Naive B cell (primary cell): ENCODE measurements at regions not wholly inside any gene's neighbourhood (a gene's known extent, or its start where the extent isn't known, plus 50 kb on each side); places are given as distances from the start of the nearest gene placed in this dataset.

ENCODE experiments used
- ATAC-seq, 2 donors: fragments of 150-1000 bp; cut with Tn5 transposase; 2 replicates each; pipeline ENCODE4 v1.10.0; 2021; ENCODE audit warnings: low read depth in 2 of 2, mild to moderate bottlenecking in 2 of 2, moderate library complexity in 2 of 2
- DNase-seq: peaks from one replicate; pipeline ENCODE4 v3.0.0; 2022
- H3K27ac Mint-ChIP-seq, 6 donors: one replicate each; pipeline ENCODE4 v1.8.0; 2020 to 2022; ENCODE audit warnings: mild to moderate bottlenecking in 6 of 6, mixed read lengths in 6 of 6, moderate library complexity in 5 of 6, inconsistent platforms in 2 of 6
- H3K27me3 Mint-ChIP-seq, 3 donors: one replicate each; pipeline ENCODE4 v1.8.0; 2021 to 2022; ENCODE audit warnings: mixed read lengths in 3 of 3, mild to moderate bottlenecking in 1 of 3
- H3K36me3 Mint-ChIP-seq, 2 donors: one replicate each; pipeline ENCODE4 v1.8.0; 2020 to 2022; ENCODE audit warnings: mixed read lengths in 2 of 2, inconsistent platforms in 1 of 2, mild to moderate bottlenecking in 1 of 2
- H3K4me1 Mint-ChIP-seq, 3 donors: one replicate each; pipeline ENCODE4 v1.8.0; 2020 to 2022; ENCODE audit warnings: mixed read lengths in 3 of 3, inconsistent platforms in 1 of 3, mild to moderate bottlenecking in 1 of 3, moderate library complexity in 1 of 3
- H3K4me3 Mint-ChIP-seq, 8 donors: one replicate each; pipeline ENCODE4 v1.8.0; 2020 to 2022; ENCODE audit warnings: mild to moderate bottlenecking in 8 of 8, mixed read lengths in 8 of 8, moderate library complexity in 8 of 8, inconsistent platforms in 2 of 8
- H3K9me3 Mint-ChIP-seq, 7 donors: one replicate each; pipeline ENCODE4 v1.8.0; 2020 to 2022; ENCODE audit warnings: mixed read lengths in 7 of 7, mild to moderate bottlenecking in 5 of 7, inconsistent platforms in 2 of 7, moderate library complexity in 1 of 7

DNA sequence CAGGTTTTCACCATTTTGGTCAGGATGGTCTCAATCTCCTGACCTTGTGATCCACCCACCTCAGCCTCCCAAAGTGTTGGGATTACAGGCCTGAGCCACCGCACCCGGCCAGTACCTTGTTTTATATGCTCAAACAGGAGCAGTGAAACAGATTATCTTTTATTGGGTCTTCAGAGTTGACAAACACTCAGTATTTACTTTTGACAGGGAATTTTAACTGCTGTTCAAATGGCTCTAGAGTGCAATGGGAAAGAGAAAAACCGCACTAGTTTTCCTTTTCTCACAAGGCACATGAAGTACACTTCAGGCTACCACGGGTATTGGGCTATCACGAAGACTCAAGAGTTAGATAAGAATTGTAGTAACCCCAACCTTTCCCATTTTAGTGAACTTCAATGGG, 471.9 kb upstream of the DAB2 start:
- ATAC-seq (no peak), DNase-seq (no peak)
- Mint-ChIP-seq H3K27ac (no peak overlapping the region), H3K36me3 (no peaks in the 10 kb centered on the region), H3K4me1 (no peaks in the 10 kb centered on the region), H3K27me3 (peaks cover 0 to 22% (median 6%) of the 10 kb centered on the region in 3 donors), H3K4me3 (no peak overlapping the region), H3K9me3 (no peaks in the 10 kb centered on the region)

DNA sequence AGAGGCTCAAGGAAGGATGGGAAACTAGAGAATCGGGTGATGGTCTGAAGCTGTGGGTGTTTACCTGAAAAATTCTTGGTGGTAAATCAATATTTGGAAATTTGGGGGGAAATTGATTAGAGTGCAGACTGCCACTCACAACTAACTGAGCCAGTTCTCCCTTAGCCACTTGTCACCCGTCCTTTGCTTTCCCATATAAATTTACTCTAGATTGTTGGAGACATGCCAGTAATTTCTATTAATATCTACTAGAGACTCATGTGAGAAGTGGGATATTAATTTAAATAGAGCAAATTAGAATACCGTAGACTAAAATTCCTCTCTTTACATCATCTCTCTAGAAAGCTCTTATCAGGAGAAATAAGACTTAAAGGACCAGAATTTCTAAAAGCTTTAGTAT, 471.3 kb upstream of the DAB2 start:
- peak overlapping the region in 1 of 6 donors; percentile 79 for H3K27ac Mint-ChIP-seq
- H3K27me3 Mint-ChIP-seq, result peaks cover 2 to 22% (median 6%) of the 10 kb centered on the region in 3 donors
- ATAC-seq, result no peak
- no peak overlapping the region for H3K4me3 Mint-ChIP-seq
- no peaks in the 10 kb centered on the region for H3K36me3 Mint-ChIP-seq
- H3K4me1 Mint-ChIP-seq, result no peaks in the 10 kb centered on the region
- DNase-seq, result no peak
- no peaks in the 10 kb centered on the region for H3K9me3 Mint-ChIP-seq

DNA sequence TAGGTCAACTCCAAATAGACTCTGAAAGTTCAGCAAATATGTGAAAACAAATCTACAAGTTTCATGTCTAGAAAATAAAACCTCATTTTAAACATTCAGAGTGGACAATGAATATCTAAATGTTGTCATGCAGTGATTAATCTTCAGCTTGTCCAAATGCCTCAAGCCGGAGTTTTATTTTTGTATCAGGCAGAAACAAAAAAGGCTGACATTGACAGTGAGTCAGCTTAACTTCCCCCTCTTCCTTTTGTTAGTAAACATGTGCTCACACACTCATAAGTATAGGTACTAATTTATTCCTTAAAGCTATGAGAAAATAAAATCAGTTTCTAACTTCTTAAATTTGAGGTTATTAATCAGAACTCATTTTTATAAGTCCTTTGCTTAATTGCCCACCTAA, 467.9 kb upstream of the DAB2 start:
- no peak for DNase-seq
- Mint-ChIP-seq H3K27ac (no peak overlapping the region), H3K27me3 (peaks cover 0 to 16% (median 7%) of the 10 kb centered on the region in 3 donors), H3K36me3 (no peaks in the 10 kb centered on the region), H3K4me3 (no peak overlapping the region), H3K4me1 (no peaks in the 10 kb centered on the region), H3K9me3 (peaks cover 0 to 3% (median 0%) of the 10 kb centered on the region in 7 donors)
- ATAC-seq, result no peak

DNA sequence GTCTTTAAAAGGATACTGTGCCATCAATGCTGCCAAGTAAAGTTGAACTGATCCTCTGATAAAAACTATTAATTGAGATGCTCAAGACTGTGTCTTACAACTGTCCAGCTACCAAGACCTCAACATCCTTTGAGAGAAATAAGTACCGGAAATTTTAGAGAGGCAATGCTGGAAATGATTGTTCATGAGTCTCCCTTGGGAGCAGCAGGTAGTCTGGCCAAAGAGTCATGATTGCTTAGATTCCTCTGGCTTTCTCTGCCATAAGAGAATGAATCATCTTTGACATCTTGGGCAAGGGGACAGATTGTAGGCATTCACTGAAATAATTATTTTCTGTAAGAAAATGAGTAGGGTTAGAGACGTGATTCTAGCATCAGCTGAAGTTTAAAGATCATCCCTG, 466.6 kb upstream of the DAB2 start:
- Mint-ChIP-seq H3K27ac (no peak overlapping the region), H3K4me3 (no peak overlapping the region), H3K27me3 (peaks cover 0 to 16% (median 7%) of the 10 kb centered on the region in 3 donors), H3K36me3 (no peaks in the 10 kb centered on the region), H3K9me3 (peaks cover 0 to 13% (median 0%) of the 10 kb centered on the region in 7 donors), H3K4me1 (no peaks in the 10 kb centered on the region)
- DNase-seq, result no peak
- ATAC-seq, result no peak

DNA sequence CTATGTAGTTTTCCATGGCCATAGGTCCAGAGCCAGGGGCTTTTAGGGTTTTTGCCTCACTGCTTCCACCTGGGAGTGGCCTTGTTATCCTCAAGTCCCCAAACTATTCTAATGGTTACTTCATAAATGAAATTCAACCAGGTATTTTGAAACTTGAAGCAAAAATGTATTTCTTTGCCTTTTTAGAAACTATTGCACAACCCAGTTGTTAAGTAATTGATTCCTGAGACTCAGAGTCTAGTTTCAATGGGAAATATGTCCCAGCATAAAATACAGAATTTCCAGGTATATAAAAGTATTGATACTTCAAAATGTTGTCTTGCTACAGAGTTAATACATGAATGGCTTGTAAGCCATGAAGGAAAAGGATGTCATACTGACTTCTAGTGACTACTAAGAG, 456.2 kb upstream of the DAB2 start:
- Mint-ChIP-seq H3K9me3 (peaks cover 0 to 9% (median 0%) of the 10 kb centered on the region in 7 donors), H3K4me1 (no peaks in the 10 kb centered on the region), H3K27me3 (peaks cover 0 to 10% (median 6%) of the 10 kb centered on the region in 3 donors), H3K36me3 (no peaks in the 10 kb centered on the region), H3K27ac (no peak overlapping the region), H3K4me3 (no peak overlapping the region)
- ATAC-seq (no peak), DNase-seq (no peak)

DNA sequence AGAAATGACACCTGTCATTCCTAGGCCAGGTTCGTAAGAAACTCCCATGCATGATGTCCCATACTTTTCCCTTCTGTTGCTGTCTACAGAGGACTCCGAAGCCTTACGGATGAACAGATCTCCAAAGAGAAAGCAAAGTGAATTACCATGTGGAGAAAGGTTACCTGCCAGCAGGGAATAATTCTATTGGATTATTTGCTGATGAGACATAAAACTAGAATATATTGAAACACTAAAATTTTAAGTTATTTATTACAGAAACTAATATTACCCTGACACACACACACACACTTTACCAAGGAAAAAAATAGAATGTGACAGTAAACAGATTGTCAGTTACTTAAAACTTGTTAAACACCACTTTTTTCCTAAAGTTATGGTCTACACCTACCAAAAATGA, 452.7 kb upstream of the DAB2 start:
- Mint-ChIP-seq H3K27me3 (peaks cover 0 to 6% (median 0%) of the 10 kb centered on the region in 3 donors), H3K27ac (no peak overlapping the region), H3K4me3 (no peak overlapping the region), H3K4me1 (no peaks in the 10 kb centered on the region), H3K9me3 (peaks cover 0 to 9% (median 0%) of the 10 kb centered on the region in 7 donors), H3K36me3 (no peaks in the 10 kb centered on the region)
- ATAC-seq (no peak), DNase-seq (no peak)

DNA sequence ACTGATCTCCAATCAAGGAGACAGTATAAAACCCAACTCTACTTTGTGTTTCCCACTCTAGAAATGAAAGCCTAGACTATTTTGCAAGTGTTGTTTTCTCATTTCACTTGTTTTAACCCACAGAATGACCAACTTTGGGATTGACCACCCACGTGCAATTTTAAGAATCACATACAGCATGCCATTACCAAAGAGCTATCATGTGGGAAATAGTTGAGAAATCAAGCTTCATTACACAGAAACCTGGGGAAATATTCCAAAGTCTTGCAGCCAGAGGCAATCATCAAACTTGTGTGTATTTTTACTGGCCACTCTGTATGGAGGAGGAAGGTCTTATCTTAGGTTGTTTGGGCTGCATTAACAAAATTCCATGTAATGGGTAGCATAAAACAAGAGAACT, 451.4 kb upstream of the DAB2 start:
- H3K4me1 Mint-ChIP-seq, result no peaks in the 10 kb centered on the region
- no peaks in the 10 kb centered on the region for H3K36me3 Mint-ChIP-seq
- H3K27me3 Mint-ChIP-seq, result no peaks in the 10 kb centered on the region
- ATAC-seq (no peak), DNase-seq (no peak)
- H3K9me3 Mint-ChIP-seq, result peaks cover 0 to 12% (median 2%) of the 10 kb centered on the region in 7 donors
- H3K4me3 Mint-ChIP-seq, result no peak overlapping the region
- no peak overlapping the region for H3K27ac Mint-ChIP-seq

DNA sequence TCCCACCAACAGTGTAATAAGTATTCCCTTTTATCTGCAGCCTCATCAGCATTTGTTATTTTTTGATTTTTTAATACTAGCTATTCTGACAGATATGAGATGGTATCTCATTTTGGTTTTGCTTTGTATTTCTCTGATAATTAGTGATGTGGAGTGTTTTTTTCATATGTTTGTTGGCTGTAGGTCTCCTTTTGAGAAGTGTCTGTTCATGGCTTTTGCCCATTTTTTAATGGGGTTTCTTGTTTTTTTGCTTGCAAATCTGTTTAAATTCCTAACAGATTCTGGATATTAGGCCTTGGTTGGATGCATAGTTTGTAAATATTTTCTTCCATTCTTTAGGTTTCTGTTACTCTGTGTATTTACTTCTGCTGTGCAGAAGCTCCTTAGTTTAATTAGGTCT, 445.4 kb upstream of the DAB2 start:
- H3K27me3 Mint-ChIP-seq, result peaks cover 0 to 4% (median 0%) of the 10 kb centered on the region in 3 donors
- no peaks in the 10 kb centered on the region for H3K36me3 Mint-ChIP-seq
- no peak overlapping the region for H3K27ac Mint-ChIP-seq
- ATAC-seq, result no peak
- DNase-seq, result no peak
- H3K4me1 Mint-ChIP-seq, result no peaks in the 10 kb centered on the region
- H3K4me3 Mint-ChIP-seq, result no peak overlapping the region
- H3K9me3 Mint-ChIP-seq, result peaks cover 5 to 33% (median 15%) of the 10 kb centered on the region in 7 donors

DNA sequence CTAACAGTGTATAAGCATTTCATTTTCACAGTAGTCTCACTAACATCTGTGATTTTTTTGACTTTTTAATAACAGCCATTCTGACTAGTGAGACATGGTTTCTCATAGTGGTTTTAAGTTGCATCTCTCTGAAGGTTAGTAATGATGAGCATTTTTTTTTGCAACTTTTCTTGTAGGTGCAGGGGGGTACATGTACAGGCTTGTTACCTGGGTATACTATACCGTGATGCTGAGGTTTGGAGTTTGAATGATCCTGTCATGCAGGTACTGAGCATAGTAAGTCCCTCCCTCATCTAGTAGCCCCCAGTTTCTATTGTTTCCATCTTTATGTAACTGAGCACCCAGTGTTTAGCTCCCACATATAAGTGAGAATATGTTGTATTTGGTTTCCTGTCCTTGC, 444.6 kb upstream of the DAB2 start:
- Mint-ChIP-seq H3K4me1 (no peaks in the 10 kb centered on the region), H3K36me3 (no peaks in the 10 kb centered on the region), H3K4me3 (no peak overlapping the region), H3K27ac (no peak overlapping the region), H3K27me3 (peaks cover 0 to 4% (median 0%) of the 10 kb centered on the region in 3 donors), H3K9me3 (peaks cover 5 to 33% (median 16%) of the 10 kb centered on the region in 7 donors)
- ATAC-seq (no peak), DNase-seq (no peak)

DNA sequence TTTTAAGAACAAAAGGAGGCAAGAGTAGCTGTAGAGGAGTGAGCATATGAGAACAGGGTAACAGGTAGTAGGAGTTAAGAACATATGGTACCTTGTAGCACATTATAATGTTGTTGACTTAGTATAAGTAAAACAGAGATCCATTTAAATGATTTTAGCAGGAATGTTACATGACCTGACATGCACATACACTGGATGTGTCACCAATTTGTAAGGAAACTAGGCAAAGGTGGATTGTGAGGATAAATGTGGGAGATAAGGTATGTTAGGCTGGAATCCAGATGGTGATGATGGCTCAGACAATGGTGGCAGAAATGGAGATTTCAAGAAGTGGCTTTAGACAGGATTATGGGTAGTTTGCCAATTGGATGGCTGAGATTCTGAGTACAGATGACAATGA, 443.1 kb upstream of the DAB2 start:
- H3K36me3 Mint-ChIP-seq, result no peaks in the 10 kb centered on the region
- H3K4me1 Mint-ChIP-seq, result no peaks in the 10 kb centered on the region
- H3K4me3 Mint-ChIP-seq, result no peak overlapping the region
- ATAC-seq (no peak), DNase-seq (no peak)
- peaks cover 5 to 33% (median 16%) of the 10 kb centered on the region in 7 donors for H3K9me3 Mint-ChIP-seq
- H3K27me3 Mint-ChIP-seq, result peaks cover 0 to 4% (median 0%) of the 10 kb centered on the region in 3 donors
- no peak overlapping the region for H3K27ac Mint-ChIP-seq

DNA sequence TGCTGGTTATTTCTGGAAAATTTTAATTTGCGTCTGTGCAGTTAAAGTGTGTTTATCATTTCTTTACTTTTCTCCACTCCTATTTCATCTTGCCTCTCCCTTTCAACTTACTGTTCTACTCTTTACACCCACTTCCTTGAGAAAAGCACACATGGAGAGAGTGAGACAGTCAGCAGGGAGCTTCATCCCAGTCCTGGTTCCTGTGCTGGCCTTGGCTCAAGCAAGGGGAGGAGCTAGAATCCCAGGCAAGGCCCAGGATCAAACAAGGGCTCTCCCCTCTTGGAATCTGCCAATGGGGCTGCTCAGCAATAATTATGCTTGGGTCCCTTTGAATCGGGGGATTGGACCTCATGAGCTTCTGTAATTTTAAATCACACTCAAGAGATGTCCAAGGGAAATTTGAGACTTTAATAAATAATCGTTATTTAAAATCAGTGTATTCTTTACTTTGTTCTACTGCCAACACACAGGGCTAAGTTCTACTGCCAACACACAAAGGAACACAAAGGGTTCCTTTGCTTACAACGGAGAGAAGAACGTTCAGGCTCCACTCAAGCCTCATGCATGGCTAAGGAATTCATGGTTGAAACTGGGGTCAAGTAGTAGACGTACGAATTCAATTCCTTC, 439.3 kb upstream of the DAB2 start:
- peaks cover 0 to 11% (median 7%) of the 10 kb centered on the region in 3 donors for H3K27me3 Mint-ChIP-seq
- no peak for ATAC-seq
- H3K36me3 Mint-ChIP-seq, result no peaks in the 10 kb centered on the region
- H3K27ac Mint-ChIP-seq, result no peak overlapping the region
- peaks cover 0 to 7% (median 3%) of the 10 kb centered on the region in 7 donors for H3K9me3 Mint-ChIP-seq
- no peaks in the 10 kb centered on the region for H3K4me1 Mint-ChIP-seq
- H3K4me3 Mint-ChIP-seq, result no peak overlapping the region
- no peak for DNase-seq

DNA sequence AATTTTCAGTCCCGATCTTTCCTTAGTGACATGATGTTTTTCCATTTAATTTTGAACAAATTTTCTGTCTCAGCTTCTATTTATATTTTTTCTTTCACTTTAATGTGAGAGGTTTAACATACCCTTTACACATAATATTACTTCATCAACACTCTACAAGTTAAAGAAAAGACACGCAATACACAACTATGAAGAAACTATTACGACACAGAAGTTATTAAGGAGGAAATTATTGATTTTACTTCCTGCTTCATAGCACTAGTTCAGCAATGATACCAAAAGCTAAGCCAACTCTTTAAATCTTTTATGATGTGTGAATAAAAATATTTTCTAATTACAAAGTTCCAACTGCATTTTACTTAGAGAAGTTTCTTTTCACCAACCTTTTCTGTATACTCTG, 432.3 kb upstream of the DAB2 start:
- peaks cover 0 to 12% (median 7%) of the 10 kb centered on the region in 3 donors for H3K27me3 Mint-ChIP-seq
- no peak overlapping the region for H3K27ac Mint-ChIP-seq
- DNase-seq, result no peak
- no peak overlapping the region for H3K4me3 Mint-ChIP-seq
- no peaks in the 10 kb centered on the region for H3K4me1 Mint-ChIP-seq
- peaks cover 0 to 1% (median 0%) of the 10 kb centered on the region in 7 donors for H3K9me3 Mint-ChIP-seq
- no peaks in the 10 kb centered on the region for H3K36me3 Mint-ChIP-seq
- ATAC-seq, result no peak

DNA sequence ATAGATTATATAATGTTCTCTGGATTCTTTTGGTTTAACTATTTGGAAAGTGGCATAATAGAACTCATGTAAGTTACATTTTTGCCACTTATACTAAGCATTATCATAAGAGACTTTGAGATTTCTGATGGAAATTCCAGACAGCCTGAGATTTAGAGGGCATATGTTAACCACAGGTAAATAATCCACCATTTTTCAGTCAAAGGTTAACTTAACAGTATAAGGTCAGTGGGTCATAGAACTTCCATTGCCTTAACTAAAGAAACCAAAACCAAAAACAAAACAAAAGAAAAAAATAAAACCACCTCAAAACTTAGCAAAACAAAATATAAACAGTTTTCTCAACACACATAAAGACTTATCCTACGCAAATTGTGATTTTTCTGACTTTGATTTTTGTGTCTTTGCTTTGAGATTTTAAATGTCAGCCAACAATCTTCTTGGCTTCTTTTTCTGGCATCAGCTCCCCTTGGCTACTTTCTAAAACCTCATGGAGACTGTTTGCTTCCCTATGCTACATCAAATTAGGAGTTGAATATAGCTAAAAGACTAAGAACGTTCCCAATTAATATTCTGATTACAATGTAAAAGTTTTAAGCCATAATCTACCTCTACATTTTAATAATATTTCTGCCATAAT, 430.1 kb upstream of the DAB2 start:
- no peaks in the 10 kb centered on the region for H3K4me1 Mint-ChIP-seq
- H3K36me3 Mint-ChIP-seq, result no peaks in the 10 kb centered on the region
- no peak overlapping the region for H3K27ac Mint-ChIP-seq
- ATAC-seq, result no peak
- peaks cover under 1 to 12% (median 6%) of the 10 kb centered on the region in 3 donors for H3K27me3 Mint-ChIP-seq
- H3K4me3 Mint-ChIP-seq, result no peak overlapping the region
- H3K9me3 Mint-ChIP-seq, result no peaks in the 10 kb centered on the region
- DNase-seq, result no peak

DNA sequence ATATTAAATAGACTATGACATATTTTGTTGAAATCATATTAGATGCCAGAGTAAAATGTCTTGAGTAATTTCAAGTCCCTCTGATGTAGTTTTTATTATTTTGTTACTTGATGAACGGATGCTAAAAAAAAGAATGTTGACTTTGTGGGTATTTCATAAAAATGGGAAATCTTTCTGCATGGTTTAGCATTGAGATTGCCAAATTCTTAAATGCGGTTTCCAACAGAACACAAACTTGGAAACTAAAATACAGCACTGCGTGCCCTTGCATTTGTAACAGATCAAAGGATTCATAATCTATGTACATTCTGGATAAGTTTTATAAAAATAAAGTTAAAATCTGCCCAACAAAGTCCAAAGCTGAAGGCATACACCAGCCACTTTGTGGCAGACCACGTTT, 425.5 kb upstream of the DAB2 start:
- H3K36me3 Mint-ChIP-seq, result no peaks in the 10 kb centered on the region
- H3K4me1 Mint-ChIP-seq, result no peaks in the 10 kb centered on the region
- no peak for ATAC-seq
- H3K27ac Mint-ChIP-seq, result no peak overlapping the region
- H3K9me3 Mint-ChIP-seq, result peaks cover 0 to 7% (median 2%) of the 10 kb centered on the region in 7 donors
- H3K4me3 Mint-ChIP-seq, result no peak overlapping the region
- DNase-seq, result no peak
- H3K27me3 Mint-ChIP-seq, result peaks cover 5 to 7% (median 7%) of the 10 kb centered on the region in 3 donors
